ENCODE measurements at regions not wholly inside any gene's neighbourhood (a gene's known extent, or its start where the extent isn't known, plus 50 kb on each side); places are given as distances from the start of the nearest gene placed in this dataset.
"Not testable (repeated sequence)": the region's sequence is repeated elsewhere in the genome, so short reads cannot be mapped to it uniquely, and the experiment has no call there.

- DNase-seq, result no peak
Measured at GRCh38 chr22:26806445-26807175, 149.2 kb downstream of the MIAT start.

GRCh38 chr22:26811647-26811992, 154.2 kb downstream of the MIAT start:
- DNase-seq, result no peak

- no peak for DNase-seq
Measured at GRCh38 chr22:26812731-26813130, 155.3 kb downstream of the MIAT start.

- no peak for DNase-seq
Measured at GRCh38 chr22:26816726-26817125, 159.3 kb downstream of the MIAT start.

GRCh38 chr22:26817926-26818325, 160.5 kb downstream of the MIAT start:
- no peak for DNase-seq

- DNase-seq, result no peak
Measured at GRCh38 chr22:26821854-26822253, 164.5 kb downstream of the MIAT start.

- DNase-seq, result no peak
Measured at GRCh38 chr22:26822313-26822712, 164.9 kb downstream of the MIAT start.

GRCh38 chr22:26823966-26824365, 166.6 kb downstream of the MIAT start:
- no peak for DNase-seq

- no peak for DNase-seq
Measured at GRCh38 chr22:26825960-26826935, 168.9 kb downstream of the MIAT start.

- no peak for DNase-seq
Measured at GRCh38 chr22:26827611-26828010, 170.2 kb downstream of the MIAT start.

GRCh38 chr22:26828311-26828710, 170.9 kb downstream of the MIAT start:
- no peak for DNase-seq

- DNase-seq, result no peak
Measured at GRCh38 chr22:26830837-26831236, 173.4 kb downstream of the MIAT start.

- no peak for DNase-seq
Measured at GRCh38 chr22:26835023-26835422, 177.6 kb downstream of the MIAT start.

- peak; percentile 29 for DNase-seq
Measured at GRCh38 chr22:26835929-26836528, 178.6 kb downstream of the MIAT start.

GRCh38 chr22:26837784-26838470, 180.5 kb downstream of the MIAT start:
- DNase-seq, result no peak

- no peak for DNase-seq
Measured at GRCh38 chr22:26838471-26838825, 181.1 kb downstream of the MIAT start.

GRCh38 chr22:26839216-26839615, 181.8 kb downstream of the MIAT start:
- DNase-seq, result no peak

- DNase-seq, result not testable (repeated sequence)
Measured at GRCh38 chr22:26840770-26841169, 183.4 kb downstream of the MIAT start.

GRCh38 chr22:26842103-26842502, 184.7 kb downstream of the MIAT start:
- DNase-seq, result no peak

GRCh38 chr22:26845021-26845743, 187.8 kb downstream of the MIAT start:
- DNase-seq, result no peak

- DNase-seq, result no peak
Measured at GRCh38 chr22:26846076-26846475, 188.7 kb downstream of the MIAT start.

- DNase-seq, result peak; percentile 62
Measured at GRCh38 chr22:26846645-26847044, 189.3 kb downstream of the MIAT start.

Data from kidney glomerular epithelial cell (primary cell).